ENCODE measurements at regions not wholly inside any gene's neighbourhood (a gene's known extent, or its start where the extent isn't known, plus 50 kb on each side); places are given as distances from the start of the nearest gene placed in this dataset.

DNA sequence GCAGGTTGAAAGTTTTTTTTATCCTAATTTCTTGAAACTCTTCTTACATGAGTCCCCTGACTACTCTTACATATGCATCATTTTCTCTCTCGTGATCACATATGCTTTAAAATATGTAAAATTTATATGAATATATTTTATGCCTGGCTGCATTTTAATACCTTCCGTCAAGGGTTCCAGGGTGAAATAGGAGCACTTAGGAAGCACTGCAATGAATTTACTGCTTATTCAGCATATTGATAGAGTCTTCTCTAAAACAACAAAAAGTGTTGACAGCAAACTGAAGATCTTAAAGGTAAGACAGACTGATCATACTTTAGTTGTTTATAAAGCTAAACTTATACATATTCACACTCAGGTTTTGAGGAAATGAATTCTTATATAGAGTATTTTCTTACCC is 1191.6 kb upstream of the CRIM1 start:
- TF ChIP-seq, protein P1, sequence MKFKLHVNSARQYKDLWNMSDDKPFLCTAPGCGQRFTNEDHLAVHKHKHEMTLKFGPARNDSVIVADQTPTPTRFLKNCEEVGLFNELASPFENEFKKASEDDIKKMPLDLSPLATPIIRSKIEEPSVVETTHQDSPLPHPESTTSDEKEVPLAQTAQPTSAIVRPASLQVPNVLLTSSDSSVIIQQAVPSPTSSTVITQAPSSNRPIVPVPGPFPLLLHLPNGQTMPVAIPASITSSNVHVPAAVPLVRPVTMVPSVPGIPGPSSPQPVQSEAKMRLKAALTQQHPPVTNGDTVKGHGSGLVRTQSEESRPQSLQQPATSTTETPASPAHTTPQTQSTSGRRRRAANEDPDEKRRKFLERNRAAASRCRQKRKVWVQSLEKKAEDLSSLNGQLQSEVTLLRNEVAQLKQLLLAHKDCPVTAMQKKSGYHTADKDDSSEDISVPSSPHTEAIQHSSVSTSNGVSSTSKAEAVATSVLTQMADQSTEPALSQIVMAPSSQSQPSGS (IDR thresholded peaks at IDR 0.05; ENCODE audit: low read length) = no peak
- no peak for TF ChIP-seq CBFB (IDR thresholded peaks at IDR 0.05; ENCODE audit: low read depth)
- TF ChIP-seq SIX5 (IDR thresholded peaks at IDR 0.05; ENCODE audit: low read depth, low read length, severe bottlenecking) = no peak
- TF ChIP-seq, protein P2, sequence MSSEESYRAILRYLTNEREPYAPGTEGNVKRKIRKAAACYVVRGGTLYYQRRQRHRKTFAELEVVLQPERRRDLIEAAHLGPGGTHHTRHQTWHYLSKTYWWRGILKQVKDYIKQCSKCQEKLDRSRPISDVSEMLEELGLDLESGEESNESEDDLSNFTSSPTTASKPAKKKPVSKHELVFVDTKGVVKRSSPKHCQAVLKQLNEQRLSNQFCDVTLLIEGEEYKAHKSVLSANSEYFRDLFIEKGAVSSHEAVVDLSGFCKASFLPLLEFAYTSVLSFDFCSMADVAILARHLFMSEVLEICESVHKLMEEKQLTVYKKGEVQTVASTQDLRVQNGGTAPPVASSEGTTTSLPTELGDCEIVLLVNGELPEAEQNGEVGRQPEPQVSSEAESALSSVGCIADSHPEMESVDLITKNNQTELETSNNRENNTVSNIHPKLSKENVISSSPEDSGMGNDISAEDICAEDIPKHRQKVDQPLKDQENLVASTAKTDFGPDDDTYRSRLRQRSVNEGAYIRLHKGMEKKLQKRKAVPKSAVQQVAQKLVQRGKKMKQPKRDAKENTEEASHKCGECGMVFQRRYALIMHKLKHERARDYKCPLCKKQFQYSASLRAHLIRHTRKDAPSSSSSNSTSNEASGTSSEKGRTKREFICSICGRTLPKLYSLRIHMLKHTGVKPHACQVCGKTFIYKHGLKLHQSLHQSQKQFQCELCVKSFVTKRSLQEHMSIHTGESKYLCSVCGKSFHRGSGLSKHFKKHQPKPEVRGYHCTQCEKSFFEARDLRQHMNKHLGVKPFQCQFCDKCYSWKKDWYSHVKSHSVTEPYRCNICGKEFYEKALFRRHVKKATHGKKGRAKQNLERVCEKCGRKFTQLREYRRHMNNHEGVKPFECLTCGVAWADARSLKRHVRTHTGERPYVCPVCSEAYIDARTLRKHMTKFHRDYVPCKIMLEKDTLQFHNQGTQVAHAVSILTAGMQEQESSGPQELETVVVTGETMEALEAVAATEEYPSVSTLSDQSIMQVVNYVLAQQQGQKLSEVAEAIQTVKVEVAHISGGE (CRISPR knock-in tag; IDR thresholded peaks at IDR 0.05) = no peak
- TF ChIP-seq CEBPB (IDR thresholded peaks at IDR 0.05; ENCODE audit: borderline replicate concordance in 1 of 2, low read depth in 2 of 2, low read length in 2 of 2) = no peak
- TF ChIP-seq, protein P3, sequence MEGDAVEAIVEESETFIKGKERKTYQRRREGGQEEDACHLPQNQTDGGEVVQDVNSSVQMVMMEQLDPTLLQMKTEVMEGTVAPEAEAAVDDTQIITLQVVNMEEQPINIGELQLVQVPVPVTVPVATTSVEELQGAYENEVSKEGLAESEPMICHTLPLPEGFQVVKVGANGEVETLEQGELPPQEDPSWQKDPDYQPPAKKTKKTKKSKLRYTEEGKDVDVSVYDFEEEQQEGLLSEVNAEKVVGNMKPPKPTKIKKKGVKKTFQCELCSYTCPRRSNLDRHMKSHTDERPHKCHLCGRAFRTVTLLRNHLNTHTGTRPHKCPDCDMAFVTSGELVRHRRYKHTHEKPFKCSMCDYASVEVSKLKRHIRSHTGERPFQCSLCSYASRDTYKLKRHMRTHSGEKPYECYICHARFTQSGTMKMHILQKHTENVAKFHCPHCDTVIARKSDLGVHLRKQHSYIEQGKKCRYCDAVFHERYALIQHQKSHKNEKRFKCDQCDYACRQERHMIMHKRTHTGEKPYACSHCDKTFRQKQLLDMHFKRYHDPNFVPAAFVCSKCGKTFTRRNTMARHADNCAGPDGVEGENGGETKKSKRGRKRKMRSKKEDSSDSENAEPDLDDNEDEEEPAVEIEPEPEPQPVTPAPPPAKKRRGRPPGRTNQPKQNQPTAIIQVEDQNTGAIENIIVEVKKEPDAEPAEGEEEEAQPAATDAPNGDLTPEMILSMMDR (IDR thresholded peaks at IDR 0.05 in 2 of 3, conservative IDR thresholded peaks at IDR 0.05 in 1 of 3; ENCODE audit: control insufficient read depth in 2 of 3, extremely low read depth in 1 of 3, insufficient read depth in 1 of 3, low read depth in 3 of 3, low read length in 3 of 3) = no peak
- TF ChIP-seq SP1 (IDR thresholded peaks at IDR 0.05; ENCODE audit: low read depth, low read length) = no peak
- no peak for TF ChIP-seq HDAC6 (IDR thresholded peaks at IDR 0.05; ENCODE audit: unreplicated experiment)
- TF ChIP-seq MYC (IDR thresholded peaks at IDR 0.05; ENCODE audit: insufficient read depth, insufficient read length, insufficient replicate concordance, low read length, severe bottlenecking) = no peak
- no peak for TF ChIP-seq POLR2AphosphoS5 (IDR thresholded peaks at IDR 0.05; ENCODE audit: low read length)
- TF ChIP-seq, protein P4, sequence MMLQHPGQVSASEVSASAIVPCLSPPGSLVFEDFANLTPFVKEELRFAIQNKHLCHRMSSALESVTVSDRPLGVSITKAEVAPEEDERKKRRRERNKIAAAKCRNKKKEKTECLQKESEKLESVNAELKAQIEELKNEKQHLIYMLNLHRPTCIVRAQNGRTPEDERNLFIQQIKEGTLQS (IDR thresholded peaks at IDR 0.05; ENCODE audit: borderline replicate concordance, extremely low read depth, low read depth, low read length) = no peak
- TF ChIP-seq, protein P5, sequence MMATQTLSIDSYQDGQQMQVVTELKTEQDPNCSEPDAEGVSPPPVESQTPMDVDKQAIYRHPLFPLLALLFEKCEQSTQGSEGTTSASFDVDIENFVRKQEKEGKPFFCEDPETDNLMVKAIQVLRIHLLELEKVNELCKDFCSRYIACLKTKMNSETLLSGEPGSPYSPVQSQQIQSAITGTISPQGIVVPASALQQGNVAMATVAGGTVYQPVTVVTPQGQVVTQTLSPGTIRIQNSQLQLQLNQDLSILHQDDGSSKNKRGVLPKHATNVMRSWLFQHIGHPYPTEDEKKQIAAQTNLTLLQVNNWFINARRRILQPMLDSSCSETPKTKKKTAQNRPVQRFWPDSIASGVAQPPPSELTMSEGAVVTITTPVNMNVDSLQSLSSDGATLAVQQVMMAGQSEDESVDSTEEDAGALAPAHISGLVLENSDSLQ (IDR thresholded peaks at IDR 0.05) = no peak
- no peak for TF ChIP-seq CREM (IDR thresholded peaks at IDR 0.05; ENCODE audit: low read depth)

Measured in GM12878 (cell line).